GM10266 (cell line): ENCODE measurements at regions not wholly inside any gene's neighbourhood (a gene's known extent, or its start where the extent isn't known, plus 50 kb on each side); places are given as distances from the start of the nearest gene placed in this dataset.
"Not testable (repeated sequence)": the region's sequence is repeated elsewhere in the genome, so short reads cannot be mapped to it uniquely, and the experiment has no call there.

Experiments used
- DNase-seq: peaks from one replicate; pipeline ENCODE4 v3.0.0; 2012; ENCODE audit errors: extremely low spot score
- CTCF ChIP-seq: IDR thresholded peaks from 2 replicates; pipeline ENCODE4 v1.5.1; 2012; ENCODE audit warnings: mild to moderate bottlenecking, low read depth; ENCODE audit not compliant: control insufficient read depth, insufficient read depth; ENCODE audit errors: missing control alignments

GRCh38 chr2:150339282-150339681, 148.2 kb downstream of the RND3 start:
- TF ChIP-seq CTCF, result no peak
- DNase-seq, result no peak

- no peak for TF ChIP-seq CTCF
These were observed 151.9 kb downstream of the RND3 start for GRCh38 chr2:150335596-150335995.

GRCh38 chr2:150332383-150332782, 155.1 kb downstream of the RND3 start:
- no peak for DNase-seq
- TF ChIP-seq CTCF, result no peak

More at GRCh38 chr2:150335596-150335995, 151.9 kb downstream of the RND3 start:
- no peak for DNase-seq

GRCh38 chr2:150327564-150328489, 159.6 kb downstream of the RND3 start:
- no peak for TF ChIP-seq CTCF
- no peak for DNase-seq

GRCh38 chr2:150325656-150326314, 161.7 kb downstream of the RND3 start:
- TF ChIP-seq CTCF, result no peak
- no peak for DNase-seq

- not testable (repeated sequence) for DNase-seq
These were observed 164.4 kb downstream of the RND3 start for GRCh38 chr2:150323071-150323470.

GRCh38 chr2:150320608-150321007, 166.9 kb downstream of the RND3 start:
- no peak for TF ChIP-seq CTCF
- DNase-seq, result no peak
